ENCODE measurements at regions not wholly inside any gene's neighbourhood (a gene's known extent, or its start where the extent isn't known, plus 50 kb on each side); places are given as distances from the start of the nearest gene placed in this dataset.

DNA sequence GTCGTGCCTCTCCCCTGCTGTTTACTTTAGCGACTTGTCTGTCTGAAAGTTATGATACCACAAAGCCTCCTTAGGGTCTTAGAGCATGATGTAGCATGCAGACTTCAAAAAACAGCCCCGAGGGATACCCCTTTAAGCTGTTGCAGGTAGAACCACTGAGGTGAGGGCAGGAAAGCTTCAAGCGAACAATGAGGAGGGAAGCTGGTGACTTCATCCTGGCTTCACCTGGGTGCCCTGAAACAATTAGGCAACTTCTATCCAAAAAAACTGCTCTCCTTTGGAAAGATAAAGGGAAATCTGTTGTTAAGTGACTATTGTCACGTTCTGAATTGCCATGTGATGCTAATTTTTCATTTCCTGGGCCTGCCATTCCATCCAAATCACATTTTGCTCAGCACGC, 231.6 kb downstream of the SOX2 start:
- TF ChIP-seq POLR2A (IDR thresholded peaks at IDR 0.05): no peak
- TF ChIP-seq, protein P1, sequence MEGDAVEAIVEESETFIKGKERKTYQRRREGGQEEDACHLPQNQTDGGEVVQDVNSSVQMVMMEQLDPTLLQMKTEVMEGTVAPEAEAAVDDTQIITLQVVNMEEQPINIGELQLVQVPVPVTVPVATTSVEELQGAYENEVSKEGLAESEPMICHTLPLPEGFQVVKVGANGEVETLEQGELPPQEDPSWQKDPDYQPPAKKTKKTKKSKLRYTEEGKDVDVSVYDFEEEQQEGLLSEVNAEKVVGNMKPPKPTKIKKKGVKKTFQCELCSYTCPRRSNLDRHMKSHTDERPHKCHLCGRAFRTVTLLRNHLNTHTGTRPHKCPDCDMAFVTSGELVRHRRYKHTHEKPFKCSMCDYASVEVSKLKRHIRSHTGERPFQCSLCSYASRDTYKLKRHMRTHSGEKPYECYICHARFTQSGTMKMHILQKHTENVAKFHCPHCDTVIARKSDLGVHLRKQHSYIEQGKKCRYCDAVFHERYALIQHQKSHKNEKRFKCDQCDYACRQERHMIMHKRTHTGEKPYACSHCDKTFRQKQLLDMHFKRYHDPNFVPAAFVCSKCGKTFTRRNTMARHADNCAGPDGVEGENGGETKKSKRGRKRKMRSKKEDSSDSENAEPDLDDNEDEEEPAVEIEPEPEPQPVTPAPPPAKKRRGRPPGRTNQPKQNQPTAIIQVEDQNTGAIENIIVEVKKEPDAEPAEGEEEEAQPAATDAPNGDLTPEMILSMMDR (IDR thresholded peaks at IDR 0.05): no peak

All from prostate gland (tissue), 2 donors.